SIG-M5 treated with dmso at 0.1 percent for 504 hours (cell line): ENCODE measurements at regions not wholly inside any gene's neighbourhood (a gene's known extent, or its start where the extent isn't known, plus 50 kb on each side); places are given as distances from the start of the nearest gene placed in this dataset.

Experiments
- DNase-seq: peaks from one replicate; lab custom pipeline; 2025; ENCODE audit not compliant: unreplicated experiment; lab: John Stamatoyannopoulos, UW

- no peak for DNase-seq
Observed at GRCh38 chr11:91187314-91187713, 964.5 kb upstream of the CHORDC1 start.

- no peak for DNase-seq
Observed at GRCh38 chr11:91178366-91178765, 955.5 kb upstream of the CHORDC1 start.

GRCh38 chr11:91174734-91175133 lies 951.9 kb upstream of the CHORDC1 start:
- DNase-seq = no peak

GRCh38 chr11:91174193-91174592 lies 951.3 kb upstream of the CHORDC1 start:
- DNase-seq = no peak

GRCh38 chr11:91173701-91174100 lies 950.9 kb upstream of the CHORDC1 start:
- DNase-seq = no peak

- no peak for DNase-seq
Observed at GRCh38 chr11:91170711-91171110, 947.9 kb upstream of the CHORDC1 start.

GRCh38 chr11:91164452-91164822 lies 941.6 kb upstream of the CHORDC1 start:
- DNase-seq = no peak

GRCh38 chr11:91163619-91164451 lies 941.0 kb upstream of the CHORDC1 start:
- DNase-seq = no peak

GRCh38 chr11:91160661-91161060 lies 937.8 kb upstream of the CHORDC1 start:
- no peak for DNase-seq

- DNase-seq = no peak
Observed at GRCh38 chr11:91158891-91159537, 936.2 kb upstream of the CHORDC1 start.

GRCh38 chr11:91158297-91158696 lies 935.4 kb upstream of the CHORDC1 start:
- DNase-seq = no peak

GRCh38 chr11:91156041-91156440 lies 933.2 kb upstream of the CHORDC1 start:
- no peak for DNase-seq

- no peak for DNase-seq
Observed at GRCh38 chr11:91147885-91148284, 925.0 kb upstream of the CHORDC1 start.

GRCh38 chr11:91141655-91142054 lies 918.8 kb upstream of the CHORDC1 start:
- no peak for DNase-seq

- no peak for DNase-seq
Observed at GRCh38 chr11:91136631-91137030, 913.8 kb upstream of the CHORDC1 start.

- no peak for DNase-seq
Observed at GRCh38 chr11:91133361-91133760, 910.5 kb upstream of the CHORDC1 start.

- no peak for DNase-seq
Observed at GRCh38 chr11:91129596-91129995, 906.7 kb upstream of the CHORDC1 start.

- no peak for DNase-seq
Observed at GRCh38 chr11:91124363-91124762, 901.5 kb upstream of the CHORDC1 start.

GRCh38 chr11:91115116-91115515 lies 892.3 kb upstream of the CHORDC1 start:
- no peak for DNase-seq

GRCh38 chr11:91104237-91104636 lies 881.4 kb upstream of the CHORDC1 start:
- DNase-seq = no peak

- no peak for DNase-seq
Observed at GRCh38 chr11:91100427-91100826, 877.6 kb upstream of the CHORDC1 start.

- no peak for DNase-seq
Observed at GRCh38 chr11:91097083-91097482, 874.2 kb upstream of the CHORDC1 start.

- no peak for DNase-seq
Observed at GRCh38 chr11:91093141-91093540, 870.3 kb upstream of the CHORDC1 start.
